ENCODE measurements at regions not wholly inside any gene's neighbourhood (a gene's known extent, or its start where the extent isn't known, plus 50 kb on each side); places are given as distances from the start of the nearest gene placed in this dataset.
"Not testable (repeated sequence)": the region's sequence is repeated elsewhere in the genome, so short reads cannot be mapped to it uniquely, and the experiment has no call there.

DNA sequence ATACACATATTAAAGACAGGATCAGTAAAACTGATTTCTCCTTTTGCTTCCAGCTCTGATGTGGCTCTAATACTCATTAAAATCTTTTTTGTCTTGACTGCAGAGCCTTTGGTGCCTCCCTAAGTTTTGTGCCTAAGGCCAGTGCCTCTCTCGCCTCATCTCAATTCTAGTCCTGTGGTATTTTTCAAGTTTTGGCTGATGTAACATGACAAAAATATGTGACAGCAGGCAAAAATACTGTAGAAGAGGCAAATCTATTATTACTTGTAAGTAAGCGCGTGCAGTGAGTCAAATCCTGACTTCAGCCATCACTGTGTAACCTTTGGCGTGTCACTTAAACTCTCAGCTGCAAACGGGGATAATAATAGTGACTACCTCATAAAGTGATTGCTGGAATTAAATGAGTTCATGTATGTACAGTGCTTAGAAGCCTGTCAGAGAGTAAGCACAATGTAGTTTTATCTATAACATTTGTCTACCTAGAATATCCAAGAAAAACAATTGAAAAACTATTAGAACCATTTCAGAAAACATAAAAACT is 74.0 kb downstream of the MAB21L3 start:
- no peak for DNase-seq (ENCODE audit: low spot score)

DNA sequence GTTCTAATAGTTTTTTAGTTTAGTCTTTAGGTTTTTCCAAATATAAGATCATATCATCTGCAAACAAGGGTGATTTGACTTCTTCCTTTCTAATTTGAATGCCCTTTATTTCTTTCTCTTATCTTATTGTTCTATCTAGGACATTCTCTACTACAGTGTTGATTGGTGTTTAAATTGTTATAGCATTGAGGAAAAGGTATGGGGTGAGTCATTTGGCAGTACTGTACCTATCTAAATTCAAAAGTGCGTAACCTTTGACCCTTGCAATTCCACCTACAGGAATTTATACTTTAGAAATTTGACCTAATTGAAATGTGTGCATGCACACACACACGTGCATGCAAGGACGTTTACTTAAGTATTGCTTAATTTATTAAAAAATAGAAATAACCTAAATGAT is 78.3 kb downstream of the MAB21L3 start:
- DNase-seq (ENCODE audit: low spot score), result no peak

DNA sequence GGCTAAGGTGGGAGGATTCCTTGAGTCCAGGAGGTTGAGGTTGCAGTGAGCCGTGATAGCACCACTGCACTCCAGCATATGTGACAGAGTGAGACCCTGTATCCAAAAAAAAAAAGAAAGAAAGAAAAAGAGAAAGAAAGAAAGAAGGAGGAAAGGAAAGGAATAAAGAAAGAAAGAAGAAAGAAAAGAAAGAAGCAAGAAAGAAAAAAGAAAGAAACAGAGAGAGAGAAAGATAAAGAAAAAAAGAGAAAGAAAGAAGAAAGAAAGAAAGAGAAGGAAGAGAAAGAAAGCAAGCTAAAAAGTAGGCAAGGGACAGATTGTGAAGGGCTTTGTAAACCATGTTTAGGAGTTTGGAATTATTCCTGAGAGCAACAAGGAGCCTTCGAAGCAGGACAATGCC is 80.1 kb downstream of the MAB21L3 start:
- DNase-seq (ENCODE audit: low spot score), result no peak

DNA sequence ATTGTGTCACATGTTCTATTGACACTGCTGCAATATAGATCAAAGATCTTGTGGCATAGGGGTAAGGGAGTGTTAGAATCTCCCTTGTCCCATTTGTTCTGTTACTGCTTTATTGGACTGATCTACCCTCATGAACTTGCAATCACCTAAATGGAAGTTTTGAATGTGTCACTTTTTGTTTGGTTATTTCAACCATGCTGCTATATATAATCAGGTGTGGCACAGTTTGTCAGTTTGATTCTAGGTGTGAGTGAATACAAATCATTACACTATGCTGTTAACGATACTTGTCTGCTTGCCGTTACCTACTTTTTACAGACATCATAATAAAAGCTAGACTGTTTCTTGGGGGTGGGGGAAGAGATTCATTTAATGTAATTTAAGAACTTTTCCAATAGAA is 82.6 kb downstream of the MAB21L3 start:
- DNase-seq (ENCODE audit: low spot score), result no peak

DNA sequence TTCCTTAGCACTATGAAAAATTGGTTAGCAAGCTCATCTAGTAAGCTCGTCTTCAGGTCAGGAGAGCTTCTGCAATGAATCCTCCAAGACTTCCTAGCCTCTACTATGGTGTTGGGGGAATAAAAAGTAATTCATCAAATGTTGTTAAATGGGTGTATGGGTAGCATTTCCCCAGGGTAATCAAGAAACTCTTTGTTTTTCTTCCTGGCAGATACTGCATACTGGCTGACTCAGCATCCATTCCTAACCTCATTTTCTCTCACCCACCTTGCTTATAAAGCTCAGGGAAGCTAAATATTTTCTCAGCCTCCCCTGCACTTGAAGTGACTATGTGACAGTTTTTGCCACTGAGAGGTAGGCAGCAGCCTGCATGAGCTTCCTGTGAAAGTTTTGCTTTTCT is 83.4 kb downstream of the MAB21L3 start:
- DNase-seq (ENCODE audit: low spot score), result no peak

DNA sequence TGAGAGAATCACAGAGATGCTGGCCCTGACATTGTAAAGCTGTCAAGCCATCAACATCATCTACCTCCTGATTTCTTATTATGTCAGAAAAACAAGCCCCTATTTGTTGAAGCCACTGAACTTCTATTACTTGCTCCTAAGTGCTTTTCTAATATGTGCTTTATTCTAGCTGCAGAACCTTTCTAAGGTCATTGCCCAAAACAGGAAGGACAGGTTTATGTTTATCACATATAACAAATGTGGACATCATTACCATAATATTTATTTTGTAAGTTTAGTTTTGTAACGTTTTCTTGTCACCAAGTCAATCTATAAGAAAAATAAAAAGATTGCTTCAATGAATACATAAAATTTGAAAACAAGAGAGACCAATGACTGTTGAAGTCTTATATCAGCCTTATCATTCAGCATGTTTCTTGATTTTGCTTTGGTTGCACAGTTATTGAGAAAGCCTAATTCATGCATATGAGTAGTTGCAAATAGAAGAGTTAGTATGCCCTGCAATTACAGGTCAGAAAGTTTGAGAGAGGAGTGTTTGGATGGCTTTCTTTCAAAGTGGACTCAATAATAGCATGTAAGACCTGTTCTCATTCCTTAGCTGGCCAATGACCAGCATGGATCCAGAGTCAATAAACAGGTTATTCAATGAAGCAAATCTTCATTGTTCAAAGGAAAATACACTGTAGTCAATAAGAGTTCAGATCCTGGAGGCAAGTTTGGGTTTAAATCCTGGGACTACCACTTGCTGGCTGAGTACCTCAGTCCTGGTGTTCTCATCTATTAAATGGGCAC is 84.1 kb downstream of the MAB21L3 start:
- DNase-seq (ENCODE audit: low spot score), result no peak

DNA sequence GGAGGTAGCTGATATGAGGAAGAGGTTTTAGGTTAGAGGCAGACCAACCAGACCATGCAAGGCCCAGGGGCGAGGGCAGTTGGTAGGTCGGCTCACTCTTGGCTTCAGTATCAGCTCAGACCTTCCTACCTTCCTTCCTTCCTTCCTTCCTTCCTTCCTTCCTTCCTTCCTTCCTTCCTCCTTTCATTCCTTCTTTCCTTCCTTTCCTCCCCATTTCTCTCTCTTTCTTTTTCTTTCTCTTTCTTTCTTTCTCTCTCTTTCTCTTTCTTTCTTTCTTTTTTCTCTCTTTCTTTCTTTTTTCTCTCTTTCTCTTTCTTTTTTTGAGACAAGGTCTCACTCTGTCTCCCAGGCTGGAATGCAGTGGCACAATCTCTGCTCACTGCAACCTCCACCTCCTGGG is 89.1 kb downstream of the MAB21L3 start:
- not testable (repeated sequence) for DNase-seq (ENCODE audit: low spot score)

DNA sequence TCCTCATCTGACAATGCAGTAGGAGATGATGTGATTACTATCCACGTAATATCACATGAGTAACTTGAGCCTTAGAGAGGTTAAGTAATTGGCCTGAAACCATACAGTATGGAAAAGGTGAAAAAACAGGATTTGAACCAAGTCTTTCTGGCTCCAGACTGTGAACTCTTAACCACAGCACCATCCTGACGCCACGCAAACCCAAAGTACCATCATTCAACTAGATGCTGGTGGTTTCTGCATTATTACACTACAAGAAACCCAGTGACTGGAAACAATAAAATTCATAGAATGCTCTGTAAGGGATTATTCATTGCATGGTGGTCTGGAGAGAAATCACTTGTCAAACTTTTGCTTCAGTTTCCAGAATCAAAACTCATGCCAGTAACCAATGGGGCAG is 90.7 kb downstream of the MAB21L3 start:
- DNase-seq (ENCODE audit: low spot score), result no peak

DNA sequence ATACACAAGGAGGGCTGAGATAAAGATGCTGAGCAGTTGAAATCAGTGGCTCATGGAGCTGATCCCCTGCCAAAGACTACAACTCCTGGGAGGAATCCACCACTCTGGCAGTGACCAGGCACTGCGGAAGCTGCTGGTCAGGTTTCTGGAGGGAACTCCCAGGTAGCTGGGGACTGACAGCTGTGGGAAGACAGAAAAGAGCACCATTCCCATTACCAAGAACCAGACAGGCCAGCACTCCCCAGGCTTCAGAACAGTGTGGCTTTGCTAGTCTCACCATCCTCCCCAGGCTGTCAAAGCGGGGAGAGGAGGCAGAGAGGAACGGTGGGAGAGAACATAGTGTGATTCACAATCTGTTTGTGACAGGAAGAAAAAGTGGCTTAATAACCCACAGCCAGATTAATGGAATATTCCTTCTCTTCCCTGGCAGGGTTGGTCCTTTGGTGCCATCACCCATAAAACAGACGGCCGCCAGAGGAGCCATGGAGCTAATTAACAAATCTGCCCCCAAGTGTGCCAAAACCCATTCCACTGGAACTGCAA is 92.1 kb downstream of the MAB21L3 start:
- no peak for DNase-seq (ENCODE audit: low spot score)

DNA sequence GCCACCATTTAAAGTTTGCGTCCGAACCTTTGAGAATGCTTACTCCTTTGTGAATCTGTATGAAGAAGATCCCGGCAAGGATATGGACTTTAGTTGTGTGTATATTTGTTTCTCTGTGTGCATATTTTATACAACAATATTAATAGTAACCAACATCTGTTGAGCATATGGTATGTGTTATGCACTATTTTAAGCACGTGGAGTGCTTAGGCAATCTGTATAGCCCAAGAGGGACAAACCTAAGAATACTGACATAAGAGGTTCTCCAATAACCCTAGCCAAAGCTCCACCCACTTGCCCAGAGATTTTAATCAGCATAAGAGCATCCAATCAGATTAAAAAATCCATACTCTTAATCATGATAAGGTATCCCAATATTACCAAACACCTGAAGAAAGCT is 92.7 kb downstream of the MAB21L3 start:
- DNase-seq (ENCODE audit: low spot score), result no peak

DNA sequence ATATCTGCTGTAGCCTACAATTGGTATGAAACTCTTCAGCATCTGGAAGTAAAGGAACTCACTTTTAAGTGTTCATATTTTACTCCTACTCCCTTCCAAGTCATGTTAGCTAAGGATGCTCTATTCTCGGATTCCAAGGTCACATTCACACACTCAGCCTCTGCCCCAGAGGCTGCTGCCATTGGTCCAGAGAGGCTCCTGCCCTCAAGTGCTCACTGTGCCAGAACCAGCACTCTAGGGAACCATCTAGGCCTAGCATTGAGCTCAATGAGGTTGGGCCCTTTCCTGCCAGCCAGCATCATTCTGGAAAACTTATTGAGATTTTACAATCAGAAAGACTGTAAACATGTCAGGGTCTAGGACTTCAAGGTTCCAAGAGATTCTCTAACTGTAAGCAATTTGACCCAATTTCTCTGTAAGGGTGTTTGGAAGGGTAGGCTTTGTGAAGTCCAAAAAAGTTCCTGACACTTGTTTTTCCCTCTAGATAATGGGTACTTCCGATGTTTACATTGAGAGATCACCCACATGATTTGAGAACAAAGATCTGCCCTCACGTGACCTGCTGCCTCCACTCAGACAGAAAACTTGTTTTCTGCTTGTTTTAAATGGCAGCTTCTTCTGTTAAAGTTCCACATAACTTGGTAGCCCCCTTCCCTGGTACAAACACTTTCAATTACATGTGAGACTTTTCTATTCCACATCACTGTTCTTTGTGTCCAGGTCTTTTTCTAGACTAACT is 94.9 kb downstream of the MAB21L3 start:
- DNase-seq (ENCODE audit: low spot score), result no peak

DNA sequence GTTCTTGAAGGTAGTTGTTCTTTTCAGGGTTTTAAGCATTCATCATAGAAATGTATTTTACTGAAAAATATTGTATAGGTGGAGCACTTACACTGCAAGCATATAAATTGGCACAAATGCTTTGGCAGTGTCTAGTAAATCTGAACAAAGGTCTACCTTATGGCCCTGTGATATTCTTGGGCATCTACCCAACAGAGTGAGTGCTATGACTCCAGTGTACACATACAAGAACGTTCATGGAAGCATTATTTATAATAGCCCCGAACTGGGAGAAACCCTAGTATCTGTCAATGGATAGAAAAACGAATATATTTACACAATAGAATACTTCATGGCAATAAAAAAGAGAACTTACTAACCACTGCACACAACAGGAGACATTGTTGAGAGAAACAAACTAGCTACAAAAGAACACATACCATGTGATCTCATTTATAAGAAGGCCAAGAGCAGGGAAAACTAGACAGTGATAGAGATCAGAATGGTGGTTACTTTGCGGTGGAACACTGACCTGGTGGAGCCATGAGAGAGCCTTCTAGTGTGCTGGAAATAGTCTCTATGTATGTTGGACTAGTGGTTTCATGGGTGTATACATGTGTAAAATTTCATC is 96.0 kb downstream of the MAB21L3 start:
- DNase-seq (ENCODE audit: low spot score), result no peak

DNA sequence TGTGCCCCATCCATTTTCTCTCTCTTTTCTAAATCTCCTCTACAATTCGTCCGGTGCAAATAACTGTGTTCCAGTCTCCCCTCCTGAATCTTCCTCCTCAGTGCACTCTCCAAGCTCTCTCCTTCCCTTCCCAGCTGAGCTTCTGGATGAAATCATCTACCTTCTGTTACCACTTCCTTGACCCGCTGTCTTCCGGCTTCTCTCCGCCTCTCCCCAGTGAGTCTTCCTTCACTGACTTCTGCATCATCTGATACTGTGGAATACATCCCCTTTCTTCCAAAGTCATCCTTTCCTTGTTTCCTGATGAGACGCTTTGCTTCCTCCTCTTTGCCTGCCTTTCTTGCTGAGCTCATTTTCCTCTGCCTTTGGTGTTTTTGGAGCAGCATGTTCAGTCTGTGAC is 96.9 kb downstream of the MAB21L3 start:
- no peak for DNase-seq (ENCODE audit: low spot score)

DNA sequence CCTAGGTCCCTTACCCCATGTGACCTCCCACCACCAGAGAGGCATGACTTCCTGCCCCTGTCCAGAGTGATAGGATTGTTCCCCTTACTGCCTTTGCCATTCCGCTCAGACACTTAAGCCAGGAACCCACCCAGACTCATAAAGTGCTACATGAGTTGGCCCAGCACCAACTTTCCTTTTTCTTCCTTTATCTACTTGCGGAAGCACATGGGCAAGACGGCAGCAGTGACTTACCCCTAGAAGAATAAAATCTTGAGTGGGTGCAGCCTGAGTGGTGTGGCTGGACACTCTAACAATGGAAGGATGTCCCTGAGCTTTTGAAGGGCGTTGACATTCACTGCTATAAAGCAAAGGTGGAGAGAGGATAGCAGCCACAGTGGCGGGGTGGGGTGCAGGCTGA is 100.1 kb downstream of the MAB21L3 start:
- DNase-seq (ENCODE audit: low spot score), result no peak

DNA sequence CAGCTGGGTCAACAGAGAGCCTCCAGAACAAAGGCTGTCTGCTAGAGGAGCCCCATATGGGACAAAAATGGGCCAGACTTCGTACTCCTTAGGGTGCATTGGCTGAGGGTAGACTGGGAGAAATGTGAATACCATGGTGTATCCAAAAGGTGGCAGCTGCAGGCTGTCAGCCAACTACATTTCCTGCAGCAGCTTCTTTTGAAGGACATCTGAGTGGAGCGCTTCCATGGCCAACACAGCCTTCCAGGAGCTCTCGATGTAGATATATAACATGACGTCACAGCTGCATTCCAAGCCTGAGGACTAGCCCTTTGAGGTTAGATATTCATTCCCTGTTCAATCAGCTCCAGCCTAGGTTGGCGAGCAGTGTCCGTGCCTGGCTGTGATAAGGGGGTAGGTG is 107.7 kb downstream of the MAB21L3 start:
- no peak for DNase-seq (ENCODE audit: low spot score)

DNA sequence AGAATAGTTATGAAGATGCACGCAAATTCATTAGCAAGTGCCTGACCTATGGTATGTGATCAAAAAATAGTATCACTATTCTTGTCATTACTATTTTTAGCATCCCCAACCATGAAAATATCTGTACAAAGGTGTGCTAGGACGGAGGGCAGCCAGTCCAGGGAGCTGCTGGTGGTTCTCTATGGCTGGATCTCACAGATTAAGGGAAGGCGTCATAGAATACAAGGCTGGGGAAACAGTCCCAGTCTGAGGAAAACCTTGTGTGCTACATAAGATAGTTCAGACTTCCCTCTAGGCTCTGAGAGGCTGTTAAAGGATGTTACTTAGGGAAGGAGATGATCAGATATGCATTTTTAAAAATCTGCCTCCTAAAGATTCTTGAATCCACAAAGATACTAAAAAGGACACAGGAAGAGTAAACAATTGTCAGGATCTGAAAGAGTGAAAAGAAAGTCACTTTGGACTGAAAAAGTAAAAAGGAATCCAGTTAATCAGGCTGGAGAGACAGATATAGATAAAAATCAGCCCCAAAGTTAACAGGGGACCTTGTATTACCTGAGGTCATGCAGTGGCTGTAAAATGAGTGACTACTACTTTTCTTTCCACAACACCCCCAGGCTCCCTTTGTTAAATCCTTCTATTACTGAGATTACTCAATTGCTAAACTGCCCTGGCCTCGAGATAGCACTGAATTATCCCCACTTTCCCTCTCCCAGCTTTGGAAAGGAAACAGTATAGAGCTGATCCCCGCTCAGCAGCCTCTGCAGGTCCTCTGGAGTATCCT is 108.6 kb downstream of the MAB21L3 start:
- DNase-seq (ENCODE audit: low spot score), result no peak

DNA sequence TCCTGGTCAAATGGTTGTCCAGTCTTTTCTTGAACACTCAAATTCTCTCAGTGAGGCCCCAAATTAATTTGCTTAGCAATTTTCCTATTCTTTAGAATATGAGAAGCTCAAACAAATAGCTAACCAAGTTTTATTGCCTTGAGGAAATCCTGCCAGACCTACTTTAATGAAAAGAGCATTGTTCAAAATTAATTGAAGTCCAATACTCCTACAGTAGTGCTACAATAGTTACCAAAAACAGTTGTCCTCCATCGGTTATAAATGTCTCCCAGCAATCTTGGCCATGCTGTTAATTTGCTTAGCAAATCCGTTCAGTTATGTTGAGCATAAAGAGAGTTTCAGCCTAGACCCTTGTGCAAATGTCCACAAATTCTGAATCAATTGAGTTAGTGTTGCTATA is 112.9 kb downstream of the MAB21L3 start:
- DNase-seq (ENCODE audit: low spot score), result no peak

DNA sequence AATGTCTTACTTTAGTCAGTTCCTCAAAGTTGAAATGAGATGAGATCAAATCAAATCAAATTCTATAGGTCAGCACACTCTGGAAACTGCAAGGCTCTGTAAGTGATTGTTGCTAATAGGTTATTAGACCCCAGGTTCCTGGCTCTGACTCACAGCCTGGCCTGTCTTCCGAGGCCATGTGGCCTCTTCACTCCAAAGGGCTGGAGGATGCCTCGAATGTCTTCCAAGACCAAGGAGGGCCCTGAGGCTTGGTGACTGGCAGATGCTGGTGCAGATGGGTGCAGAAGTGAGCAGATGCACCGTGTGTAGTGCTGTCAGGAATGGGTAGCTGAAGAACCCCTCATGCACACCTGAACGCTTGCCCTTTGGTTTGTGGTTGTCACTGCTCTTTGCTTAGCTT is 113.4 kb downstream of the MAB21L3 start:
- DNase-seq (ENCODE audit: low spot score), result no peak

DNA sequence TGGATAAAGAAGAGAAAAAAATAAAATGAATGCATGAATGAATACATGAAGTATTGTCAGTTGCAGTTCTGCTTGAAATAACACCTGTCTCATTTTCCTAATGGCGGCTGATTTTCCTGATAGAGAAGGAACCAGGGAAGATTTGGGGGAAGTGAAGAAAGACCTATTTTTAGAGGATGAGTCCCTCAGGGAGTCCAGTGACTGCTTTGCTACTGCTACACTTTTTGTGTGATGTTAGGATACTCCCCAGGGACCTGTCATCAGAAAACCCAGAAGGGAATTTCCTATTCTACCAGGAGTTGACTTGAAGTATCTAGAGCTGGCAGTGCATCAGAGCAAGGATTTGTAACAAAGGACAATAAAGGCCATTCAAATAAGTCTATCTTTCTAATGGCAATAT is 114.8 kb downstream of the MAB21L3 start:
- DNase-seq (ENCODE audit: low spot score), result no peak

DNA sequence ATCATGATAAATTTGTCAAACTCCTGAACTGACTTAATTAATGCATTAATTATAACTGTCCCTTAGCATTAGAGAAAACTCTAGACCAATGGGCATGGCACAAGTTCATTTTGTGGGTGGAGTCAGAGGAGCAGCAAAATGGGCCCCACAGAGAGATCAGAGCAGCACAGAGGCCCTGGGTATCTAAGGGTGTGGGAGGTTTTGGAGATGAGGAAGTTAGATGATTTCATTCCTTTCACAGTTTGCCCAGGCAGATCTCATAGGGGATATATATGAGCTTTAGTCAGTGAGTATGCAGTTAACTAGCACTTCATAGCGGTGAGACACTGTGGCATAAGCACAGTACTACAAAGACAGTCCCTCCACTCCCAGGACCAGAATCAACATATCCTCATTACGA is 117.3 kb downstream of the MAB21L3 start:
- peak; percentile 5 for DNase-seq (ENCODE audit: low spot score)

DNA sequence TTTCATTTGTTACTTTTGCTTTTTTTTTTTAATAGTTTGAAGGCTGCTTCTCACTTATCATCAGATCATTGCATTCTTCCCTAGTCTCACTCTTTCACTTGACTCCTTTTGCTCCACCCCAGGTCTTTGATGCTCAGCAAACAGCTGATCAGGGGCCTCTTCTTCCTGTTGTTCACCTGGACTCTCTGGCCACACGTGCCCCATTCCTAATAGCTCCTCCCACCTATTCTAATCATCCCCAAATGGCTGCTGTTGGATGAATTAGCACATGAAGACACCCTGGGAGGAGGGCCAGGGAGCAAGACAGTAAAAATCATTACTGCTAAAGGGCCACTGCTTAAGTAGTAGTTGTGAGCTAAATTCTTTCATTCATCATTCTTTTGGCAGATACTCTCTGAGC is 119.5 kb downstream of the MAB21L3 start:
- no peak for DNase-seq (ENCODE audit: low spot score)

DNA sequence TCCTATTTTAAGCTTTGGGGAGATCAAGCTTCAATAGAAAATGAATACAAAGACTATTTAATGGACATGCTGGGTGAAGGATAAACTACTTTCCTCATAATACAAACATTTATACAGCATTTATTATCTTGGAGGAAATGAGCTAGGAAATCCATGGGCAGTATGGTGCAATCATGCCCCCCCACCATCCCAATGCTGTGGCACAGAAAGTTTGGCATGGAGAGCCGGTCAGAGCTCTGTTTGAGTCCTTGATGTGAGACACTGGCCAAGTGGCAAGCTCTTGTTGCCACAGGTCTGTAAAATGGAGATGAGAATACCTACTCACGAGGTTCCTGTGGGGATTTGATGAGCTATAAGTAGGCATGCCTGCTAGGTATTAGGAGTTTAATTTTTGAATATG is 120.6 kb downstream of the MAB21L3 start:
- no peak for DNase-seq (ENCODE audit: low spot score)
